HG03432 (cell line): ENCODE measurements at regions not wholly inside any gene's neighbourhood (a gene's known extent, or its start where the extent isn't known, plus 50 kb on each side); places are given as distances from the start of the nearest gene placed in this dataset.
A peak's percentile ranks its signal among the peaks of the same experiment; 100 is the strongest.

Experiments
- ATAC-seq: cut with Tn5 transposase; IDR thresholded peaks from one replicate; pipeline ENCODE4 v1.9.1; 2021; ENCODE audit warnings: mild to moderate bottlenecking, moderate library complexity; ENCODE audit not compliant: unreplicated experiment

DNA sequence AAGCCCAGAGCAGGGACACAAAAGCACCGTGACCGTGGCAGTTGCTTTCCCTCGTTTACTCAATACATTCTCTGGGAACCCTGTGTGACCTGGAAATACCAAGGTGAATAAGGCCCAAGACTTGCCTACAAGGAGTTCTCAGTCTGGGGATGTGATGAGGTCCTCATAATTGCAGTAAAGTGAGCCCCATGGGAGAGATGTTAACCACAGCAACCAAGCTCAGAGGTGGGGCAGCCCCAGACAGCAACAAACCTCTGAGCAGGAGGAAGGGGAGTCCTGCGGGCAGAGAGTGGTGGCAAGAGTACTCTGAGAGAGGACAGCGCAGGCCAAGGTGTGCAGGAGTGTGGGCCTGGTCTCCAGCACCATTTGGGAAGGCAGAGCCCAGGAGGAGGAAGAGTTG is 91.6 kb downstream of the TTC32 start:
- peak; percentile 78 for ATAC-seq

DNA sequence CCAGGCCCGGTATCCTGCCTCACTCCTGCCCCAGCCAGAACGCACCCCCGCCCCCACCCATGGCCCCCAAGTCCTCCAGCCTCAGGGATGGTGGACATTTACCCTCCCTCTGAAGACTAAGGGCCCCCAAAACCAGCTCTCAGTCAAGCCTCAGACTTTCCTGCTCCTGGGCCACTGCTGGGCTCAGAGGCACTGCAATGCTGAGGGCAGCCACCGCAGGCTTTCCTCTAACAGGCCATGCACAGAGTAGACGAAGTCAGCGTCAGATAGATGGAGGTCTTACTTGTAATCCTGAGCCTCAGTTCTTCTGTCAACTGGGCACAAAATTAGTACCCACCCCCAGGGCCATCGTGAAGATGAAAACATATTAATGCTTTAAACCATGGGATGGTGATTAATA is 92.6 kb downstream of the TTC32 start:
- ATAC-seq: no peak

DNA sequence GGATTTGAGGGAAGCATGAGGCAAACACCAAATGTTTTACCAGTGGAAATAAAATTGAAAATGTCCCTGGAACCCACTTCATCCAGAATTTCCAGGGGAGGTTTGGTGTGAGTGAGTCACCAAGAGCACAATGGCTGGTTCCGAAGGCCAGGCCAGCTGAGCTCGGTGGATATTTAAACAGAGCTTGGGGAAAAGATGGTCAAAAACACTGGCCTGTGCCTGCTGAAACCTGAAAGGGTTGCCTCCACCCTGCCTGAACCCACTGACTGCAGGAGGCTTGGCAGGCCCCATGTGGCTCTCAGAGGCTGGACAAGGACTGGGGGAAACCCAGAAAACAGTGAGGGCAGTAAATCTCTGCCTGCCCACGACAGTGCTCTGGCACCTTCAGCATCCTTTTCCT is 93.9 kb downstream of the TTC32 start:
- no peak for ATAC-seq

DNA sequence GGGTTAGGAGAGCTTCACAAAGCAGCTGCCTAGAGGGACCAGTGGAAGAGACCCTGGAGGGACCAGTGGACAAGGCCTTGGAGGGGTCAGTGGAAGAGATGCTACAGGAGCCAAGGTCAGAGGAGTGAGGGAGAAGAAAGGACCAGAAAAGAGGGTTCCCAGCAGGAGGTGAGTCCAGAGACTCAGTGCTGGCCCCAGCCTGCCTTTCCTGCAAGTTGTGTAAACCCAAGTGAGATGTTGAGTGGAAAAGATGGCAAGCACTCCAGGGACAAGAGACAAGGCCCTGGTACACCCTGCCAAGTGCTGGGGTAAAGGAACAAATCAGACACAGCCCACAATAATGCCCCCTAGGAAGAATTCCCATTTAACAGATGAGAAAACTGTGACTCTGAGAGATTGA is 94.4 kb downstream of the TTC32 start:
- no peak for ATAC-seq

DNA sequence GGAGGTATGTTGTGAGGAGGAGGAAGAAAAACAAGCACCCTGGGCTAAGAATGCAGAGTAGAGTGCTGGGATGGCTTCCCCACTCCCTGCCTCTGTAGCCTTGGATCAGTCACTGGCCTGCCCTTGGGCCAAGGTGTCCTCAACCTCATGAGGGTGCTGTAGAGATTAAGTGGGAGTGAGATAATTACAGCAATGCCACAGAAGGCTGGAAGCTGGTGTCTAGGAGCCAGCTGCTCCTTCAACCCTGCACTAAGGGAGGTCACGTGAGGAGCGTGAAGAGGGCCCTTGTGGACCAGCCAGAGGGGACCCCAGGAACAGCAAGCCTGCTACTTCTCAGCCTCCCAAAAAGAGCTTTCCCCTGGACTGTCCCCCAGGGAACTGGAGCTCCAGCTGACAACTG is 95.2 kb downstream of the TTC32 start:
- no peak for ATAC-seq

DNA sequence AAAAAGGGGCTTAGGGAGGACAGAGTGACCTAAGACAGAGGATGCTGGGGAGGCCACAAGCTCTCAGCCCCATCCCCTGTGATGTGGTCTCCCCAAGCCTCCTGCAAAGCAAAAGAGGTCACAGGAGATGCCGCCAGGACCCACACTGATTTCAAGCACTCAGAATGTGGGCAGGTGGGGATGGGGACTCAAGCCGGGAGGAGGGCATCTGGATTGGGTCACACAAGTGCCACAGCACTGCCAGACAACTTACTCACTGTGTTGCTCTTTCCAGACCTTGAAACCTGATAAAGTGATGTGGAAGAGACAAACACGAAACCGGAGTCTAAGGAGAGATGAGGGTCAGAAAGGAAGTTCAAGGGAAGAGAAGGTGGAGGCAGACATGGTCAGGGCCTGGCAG is 95.7 kb downstream of the TTC32 start:
- ATAC-seq: no peak

DNA sequence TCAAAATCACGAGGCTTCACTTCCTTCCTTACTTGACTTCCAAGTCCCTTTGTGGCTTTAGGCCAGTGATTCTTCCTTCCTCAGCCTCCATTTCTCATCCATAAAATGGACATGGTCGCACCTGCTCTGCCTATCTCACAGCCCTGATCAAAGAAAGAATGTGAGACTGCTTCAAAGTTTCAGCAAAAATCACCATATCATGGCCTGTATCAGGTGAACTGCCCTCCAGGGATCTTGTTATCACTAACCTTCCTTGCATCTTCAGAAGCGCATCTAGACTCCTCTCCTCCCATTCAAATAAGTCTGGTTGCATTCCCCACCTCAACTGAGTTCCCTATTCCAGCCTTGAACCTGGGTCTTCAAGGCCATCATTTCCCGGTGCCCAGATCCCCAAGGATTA is 96.5 kb downstream of the TTC32 start:
- ATAC-seq: no peak

DNA sequence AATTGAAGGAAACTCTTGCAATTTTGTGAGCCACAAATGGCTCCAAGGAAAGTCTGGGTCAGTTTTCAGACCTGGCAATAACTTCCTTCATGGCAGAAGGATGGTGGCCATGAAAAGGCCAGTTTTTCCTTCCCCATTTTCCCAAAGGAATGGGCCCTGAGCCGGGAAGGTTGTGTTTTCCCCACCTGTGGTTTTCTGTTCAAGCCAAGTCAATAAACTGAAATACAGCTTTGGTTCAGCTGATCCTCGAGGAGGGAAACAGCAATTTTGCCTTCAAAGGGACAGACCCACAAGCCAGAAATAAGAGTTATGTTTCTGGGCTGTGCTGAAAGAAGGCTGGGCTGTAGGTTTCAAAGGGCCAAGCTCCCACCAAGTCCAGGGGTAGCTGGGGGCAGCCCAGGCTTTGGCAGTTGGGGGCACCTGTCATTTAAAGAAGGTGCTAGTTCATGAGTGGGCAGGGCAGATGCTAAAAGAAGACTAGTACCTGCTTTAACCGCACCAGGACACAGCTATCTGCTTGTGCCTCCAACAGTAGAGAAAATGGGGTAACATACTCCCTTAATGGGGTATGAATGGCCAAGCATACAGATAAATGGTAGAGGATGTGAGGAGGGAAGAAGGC is 97.0 kb downstream of the TTC32 start:
- ATAC-seq: no peak

DNA sequence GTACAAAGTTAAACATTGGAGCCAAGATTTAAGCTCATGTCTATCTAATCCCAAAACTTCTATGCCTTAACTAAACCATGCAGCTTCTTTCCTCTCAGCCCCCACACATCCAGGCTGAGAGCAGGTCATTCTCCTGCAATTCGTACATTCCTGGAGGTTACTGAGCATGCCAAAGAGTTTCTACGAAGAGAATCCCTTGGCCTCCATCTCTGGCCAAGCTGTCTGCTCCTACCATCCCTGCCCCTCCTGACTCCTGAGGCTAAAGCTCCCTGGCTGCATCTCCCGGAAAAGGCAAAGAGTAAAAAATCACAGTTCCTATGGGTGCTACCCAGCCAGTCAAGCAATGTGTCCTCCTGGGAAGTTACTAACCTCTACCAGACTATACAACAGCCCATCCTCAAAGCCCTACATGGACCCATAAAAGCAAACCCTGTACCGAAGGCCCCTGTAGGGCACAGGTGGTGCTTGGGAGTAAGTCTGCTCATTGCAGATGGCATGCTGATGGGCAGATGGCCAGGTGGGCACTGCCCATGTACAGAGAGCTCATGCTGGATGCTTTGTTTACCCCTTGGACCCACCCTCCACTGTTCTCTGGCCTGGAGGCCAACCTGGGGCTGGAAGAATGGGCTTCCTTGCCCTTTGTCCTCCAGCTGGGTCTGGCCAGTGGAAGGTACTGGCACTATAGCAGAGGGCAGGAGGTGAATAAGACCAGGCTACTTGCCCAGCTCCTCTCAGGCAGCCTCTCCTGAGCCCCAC is 99.5 kb downstream of the TTC32 start:
- no peak for ATAC-seq

DNA sequence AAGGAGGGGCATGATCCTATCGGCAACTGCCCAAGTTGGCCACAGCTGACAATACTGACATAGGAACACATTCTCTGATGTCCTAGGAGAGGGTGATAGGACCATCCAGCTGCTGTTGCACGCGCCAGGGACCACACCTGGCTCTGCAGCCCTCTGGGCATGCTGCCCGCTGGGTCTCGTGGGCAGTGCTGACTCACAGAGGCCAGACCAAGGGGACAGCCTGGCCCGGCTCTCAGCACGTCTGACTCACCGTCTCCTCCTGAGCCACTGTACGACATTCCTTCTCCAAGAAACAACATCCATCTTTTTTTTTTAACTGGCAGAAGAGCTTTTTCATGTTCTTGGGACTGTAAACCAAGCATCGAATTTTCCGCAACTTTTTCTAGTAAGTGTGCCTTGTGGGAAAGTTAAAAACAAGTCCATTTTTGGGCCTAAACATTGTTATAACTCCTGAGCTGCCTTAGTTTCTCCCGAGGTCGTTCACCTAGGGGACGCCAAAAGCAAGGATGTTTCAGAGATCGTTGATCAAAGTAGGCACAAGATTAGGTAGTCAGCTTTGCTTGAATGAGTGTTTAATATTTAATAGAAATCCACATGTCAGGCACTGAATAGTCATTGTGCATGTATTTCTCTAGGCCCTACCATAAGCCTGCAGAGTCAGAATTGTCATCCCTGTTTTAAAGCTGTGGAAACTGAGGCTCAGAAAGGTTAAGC is 100.3 kb downstream of the TTC32 start:
- ATAC-seq: no peak

DNA sequence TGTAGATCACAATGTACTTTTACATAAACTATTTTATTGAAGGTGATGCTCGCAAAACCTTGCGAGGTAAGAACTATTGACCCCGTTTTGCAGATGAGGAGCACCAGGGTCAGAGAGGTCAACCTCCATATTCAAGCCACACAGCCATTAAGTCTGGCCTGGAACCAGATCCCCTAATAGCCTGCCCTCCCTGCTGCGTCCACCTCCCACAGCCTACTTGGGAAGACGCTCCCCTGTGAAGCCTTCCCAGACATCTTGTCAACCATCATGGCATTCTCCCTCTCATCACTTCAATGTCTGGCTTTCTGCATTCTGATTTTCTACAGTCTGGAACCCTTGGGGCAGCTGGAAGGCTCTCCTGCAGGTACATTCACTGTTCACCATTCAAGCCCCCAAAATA is 101.0 kb downstream of the TTC32 start:
- ATAC-seq: no peak

DNA sequence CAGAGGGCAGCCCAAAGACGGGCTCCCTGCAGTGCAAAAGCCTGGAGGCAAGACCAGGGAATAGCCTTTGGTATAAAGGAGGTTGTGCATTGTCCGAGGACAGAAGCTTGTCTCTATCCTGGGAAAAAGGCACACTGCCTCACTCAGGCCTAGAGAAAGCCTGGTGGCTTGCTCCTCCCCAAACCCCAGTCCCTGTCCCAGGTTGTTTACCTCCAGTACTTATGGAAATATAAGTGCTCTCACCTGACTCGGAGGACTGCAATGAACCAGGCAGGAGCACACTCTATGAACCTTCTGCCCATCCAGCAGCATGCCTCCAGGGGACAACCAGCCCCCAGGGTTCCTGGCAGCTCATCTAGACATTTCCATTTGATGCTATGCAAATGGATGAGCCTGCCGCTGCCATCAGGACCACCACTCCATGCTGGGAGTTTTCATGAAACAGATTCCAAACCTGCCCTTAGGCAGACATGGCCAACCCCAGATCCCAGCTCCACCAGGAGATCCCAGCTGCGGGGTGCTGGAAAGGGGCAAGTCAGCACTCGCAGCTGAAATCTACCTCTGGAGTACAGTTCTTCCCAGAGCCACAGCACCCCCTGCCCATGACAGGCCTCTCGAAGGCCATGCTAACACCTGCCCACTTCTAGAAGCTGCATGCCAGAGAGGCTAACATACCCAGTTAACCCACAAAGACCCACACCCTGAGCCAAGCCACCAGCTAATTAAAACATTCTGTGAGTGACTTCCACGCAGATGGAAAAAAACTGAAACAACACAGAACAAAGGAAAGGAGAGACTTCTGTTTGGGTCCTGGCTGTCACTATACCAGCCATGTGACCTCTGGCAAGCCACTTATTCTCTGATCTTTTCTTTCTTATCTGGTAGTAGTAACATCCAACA is 101.7 kb downstream of the TTC32 start:
- ATAC-seq: no peak

DNA sequence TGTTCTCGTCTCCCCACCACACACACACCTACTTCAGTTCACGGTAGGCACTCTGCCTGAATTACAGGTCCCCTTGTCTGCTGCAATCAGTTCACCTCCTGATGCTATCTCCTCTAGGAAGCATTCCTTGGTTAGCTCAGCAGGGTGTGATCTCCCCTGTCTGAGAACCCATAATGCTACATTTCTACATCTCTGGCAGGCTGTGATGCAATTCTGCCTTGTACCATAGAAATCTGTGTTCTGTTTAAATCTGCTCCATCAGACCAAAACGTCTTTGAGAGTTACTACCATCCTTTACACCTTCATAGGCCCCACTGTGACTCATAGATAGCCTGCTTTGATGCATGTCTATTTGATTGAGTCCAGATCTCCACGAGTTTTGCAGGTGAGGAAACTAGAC is 103.9 kb downstream of the TTC32 start:
- ATAC-seq: no peak

DNA sequence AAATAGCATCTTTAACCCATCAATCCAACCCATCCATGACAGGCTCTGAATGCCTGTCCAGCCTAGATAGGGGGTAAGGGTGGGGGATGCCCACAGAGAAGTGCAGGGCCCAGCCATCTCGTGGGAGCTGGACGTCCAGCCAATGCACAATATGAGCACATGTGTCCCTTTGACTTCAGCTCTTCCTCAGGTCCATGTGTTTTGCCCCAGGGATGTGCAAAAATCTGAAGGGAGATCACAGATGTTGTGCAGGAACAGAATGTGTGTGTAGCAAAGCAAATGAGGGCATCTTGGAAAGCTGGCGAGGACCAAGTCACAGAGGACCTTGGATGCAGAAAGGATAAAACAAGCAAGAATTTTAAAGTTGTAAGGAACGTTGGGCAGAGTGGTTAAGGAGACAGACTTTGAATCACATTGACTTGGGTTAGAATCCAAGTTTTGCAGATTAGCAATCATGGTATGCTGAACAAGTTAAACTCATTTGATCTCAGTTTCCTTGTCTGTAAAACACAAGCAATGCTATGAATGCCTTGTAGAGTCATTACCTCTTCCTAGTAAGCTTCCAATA is 104.5 kb downstream of the TTC32 start:
- no peak for ATAC-seq

DNA sequence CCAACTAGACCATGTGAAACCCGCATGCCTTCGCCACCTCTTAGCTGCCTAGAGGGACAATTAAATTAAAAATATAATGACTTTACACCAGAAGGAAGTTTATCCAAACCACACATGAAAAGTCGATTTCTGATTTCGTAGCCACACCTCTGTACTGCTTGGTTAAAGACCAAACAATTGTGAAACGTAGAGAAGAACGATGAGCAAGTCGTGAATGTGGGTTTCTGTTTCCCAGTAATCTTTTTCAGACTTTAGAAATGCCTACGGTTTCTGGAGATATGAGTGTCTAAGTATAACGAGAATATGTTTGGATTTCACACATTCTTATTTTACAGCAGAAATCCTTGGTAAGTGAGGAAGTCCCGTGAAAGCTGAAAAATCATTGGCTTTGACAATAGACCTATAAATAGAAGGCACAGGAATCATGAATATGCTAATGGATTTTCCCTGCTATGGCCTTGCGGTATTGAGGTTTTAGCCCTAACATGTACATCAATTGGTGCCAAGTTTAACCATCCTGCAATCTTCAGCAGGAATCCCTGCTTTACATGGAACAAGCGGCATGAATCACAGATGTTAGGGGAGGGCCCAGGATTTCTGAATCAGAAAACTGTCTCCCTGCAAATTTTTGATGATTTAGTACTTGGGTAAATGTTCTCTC is 105.6 kb downstream of the TTC32 start:
- no peak for ATAC-seq

DNA sequence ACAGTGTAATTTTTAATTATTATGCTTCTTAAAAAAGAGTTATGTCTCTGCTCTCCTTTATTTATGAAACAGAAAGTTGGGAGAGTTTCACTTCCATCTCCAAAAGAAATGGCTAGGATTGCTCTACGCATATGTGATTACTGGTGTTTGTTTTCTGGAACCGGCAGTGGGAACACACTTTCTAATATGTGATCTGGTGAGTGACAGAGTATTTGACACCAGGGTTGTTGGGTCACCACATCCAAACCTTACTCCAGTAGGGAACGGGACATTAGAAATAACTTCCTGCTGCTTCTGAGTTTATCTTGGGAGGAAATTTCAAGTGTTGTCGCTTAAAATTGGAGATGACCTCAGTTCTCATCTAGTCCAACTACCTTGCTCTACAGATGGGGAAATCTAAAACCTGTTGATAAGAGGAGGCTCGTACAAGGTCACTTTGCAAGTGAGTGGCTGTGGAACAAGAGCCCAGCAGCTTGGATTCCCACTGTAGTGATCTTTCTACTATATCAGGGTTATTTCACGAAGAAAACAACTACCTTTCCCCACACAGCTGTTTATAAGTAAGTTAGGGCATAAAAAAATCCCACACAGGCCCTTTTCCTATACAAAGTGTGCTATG is 108.5 kb downstream of the TTC32 start:
- no peak for ATAC-seq

DNA sequence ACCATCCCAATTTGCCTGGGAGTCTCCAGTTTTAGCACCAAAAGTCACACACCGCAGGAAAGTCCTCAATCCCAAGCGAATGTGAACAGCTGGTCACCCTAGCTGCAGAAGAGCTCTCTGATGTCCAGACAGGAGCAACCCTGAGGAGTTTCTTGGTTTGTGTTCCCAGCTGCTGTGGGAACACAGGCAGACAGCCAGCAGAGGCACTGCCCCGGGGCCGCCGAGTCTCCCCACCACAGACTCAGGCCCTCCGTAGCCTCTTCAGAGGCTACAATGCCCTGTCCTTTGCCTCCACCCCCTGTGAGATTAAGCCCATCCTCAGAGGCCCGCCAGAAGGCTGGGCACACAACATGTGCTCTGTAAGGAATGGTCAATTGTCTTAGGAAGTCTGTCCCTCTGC is 111.5 kb downstream of the TTC32 start:
- ATAC-seq: no peak

DNA sequence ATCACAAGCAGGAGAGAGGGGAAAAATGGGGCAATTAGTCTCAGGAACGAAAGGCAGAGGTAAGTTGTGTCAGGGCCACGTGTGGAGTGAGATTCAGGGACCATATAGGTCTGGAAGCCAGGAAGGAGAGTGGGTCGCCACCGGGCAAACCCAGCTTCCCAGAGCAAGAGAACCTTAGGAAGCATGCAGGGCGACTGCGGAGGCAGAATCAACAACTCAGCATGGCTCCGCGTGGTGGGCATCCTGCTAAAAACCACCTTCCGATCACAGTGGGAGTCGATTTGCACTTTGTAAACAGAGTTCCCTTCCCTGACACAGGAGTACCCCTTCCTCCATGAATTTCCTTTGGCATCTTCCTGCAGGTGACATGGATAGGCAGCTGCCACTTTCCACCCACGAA is 114.6 kb downstream of the TTC32 start:
- ATAC-seq: no peak

DNA sequence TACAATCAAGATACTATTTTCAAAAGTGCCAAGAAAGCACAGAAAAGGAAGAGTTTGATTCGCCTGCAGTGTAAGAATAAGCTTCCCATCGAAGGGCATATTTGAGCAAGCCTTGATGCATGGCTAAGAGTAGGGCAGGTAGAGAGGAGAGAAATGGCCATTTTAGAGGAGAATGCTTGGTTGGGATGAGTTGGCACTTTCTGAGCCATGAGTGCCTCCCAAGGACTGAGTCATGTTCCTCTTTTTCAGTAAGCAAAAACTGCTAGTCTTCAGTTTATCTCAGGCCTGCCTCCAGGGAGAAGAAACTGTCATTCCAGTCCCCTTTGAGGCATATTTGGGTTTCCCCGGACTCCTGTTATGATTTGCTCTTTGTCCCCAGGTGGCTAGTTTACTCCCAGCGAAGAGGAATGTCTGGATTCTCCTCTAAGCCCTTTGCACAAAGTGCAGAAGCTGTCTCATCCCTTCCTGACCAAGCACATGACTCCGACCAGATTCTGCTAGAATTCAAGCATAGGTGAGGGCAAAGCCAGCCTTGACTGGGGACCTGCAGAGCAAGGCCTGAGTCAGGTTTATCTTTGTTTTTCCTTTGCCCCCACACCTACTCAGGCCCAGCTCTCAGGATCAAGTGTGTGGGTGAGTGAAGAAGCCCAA is 115.2 kb downstream of the TTC32 start:
- ATAC-seq: peak; percentile 79
